ENCODE measurements at regions not wholly inside any gene's neighbourhood (a gene's known extent, or its start where the extent isn't known, plus 50 kb on each side); places are given as distances from the start of the nearest gene placed in this dataset.

- no peak for TF ChIP-seq ZNF770 (CRISPR knock-in tag; IDR thresholded peaks at IDR 0.05)
- TF ChIP-seq PCBP1 (IDR thresholded peaks at IDR 0.05; ENCODE audit: borderline replicate concordance, low read depth, low read length), result no peak
- TF ChIP-seq ZNF562 (CRISPR knock-in tag; IDR thresholded peaks at IDR 0.05; ENCODE audit: borderline replicate concordance), result no peak
- TF ChIP-seq ZBTB38 (CRISPR knock-in tag; IDR thresholded peaks at IDR 0.05), result no peak
- no peak for TF ChIP-seq ZSCAN20 (CRISPR knock-in tag; IDR thresholded peaks at IDR 0.05; ENCODE audit: borderline replicate concordance)
- TF ChIP-seq, protein P1, sequence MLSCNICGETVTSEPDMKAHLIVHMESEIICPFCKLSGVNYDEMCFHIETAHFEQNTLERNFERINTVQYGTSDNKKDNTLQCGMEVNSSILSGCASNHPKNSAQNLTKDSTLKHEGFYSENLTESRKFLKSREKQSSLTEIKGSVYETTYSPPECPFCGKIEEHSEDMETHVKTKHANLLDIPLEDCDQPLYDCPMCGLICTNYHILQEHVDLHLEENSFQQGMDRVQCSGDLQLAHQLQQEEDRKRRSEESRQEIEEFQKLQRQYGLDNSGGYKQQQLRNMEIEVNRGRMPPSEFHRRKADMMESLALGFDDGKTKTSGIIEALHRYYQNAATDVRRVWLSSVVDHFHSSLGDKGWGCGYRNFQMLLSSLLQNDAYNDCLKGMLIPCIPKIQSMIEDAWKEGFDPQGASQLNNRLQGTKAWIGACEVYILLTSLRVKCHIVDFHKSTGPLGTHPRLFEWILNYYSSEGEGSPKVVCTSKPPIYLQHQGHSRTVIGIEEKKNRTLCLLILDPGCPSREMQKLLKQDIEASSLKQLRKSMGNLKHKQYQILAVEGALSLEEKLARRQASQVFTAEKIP (CRISPR knock-in tag; IDR thresholded peaks at IDR 0.05; ENCODE audit: borderline replicate concordance), result no peak
Observed at GRCh38 chr2:128715360-128715759, 396.7 kb upstream of the HS6ST1 start (continued).

GRCh38 chr2:128716299-128716721 is 397.6 kb upstream of the HS6ST1 start:
- POLR2A ChIA-PET, result no interaction called here
- Histone ChIP-seq H3K4me2 (ENCODE audit: low read depth, low read length) (no peak overlapping the region), H3K36me3 (replicated peaks in 1 of 2; ENCODE audit: control insufficient read depth in 1 of 2, insufficient read depth in 2 of 2, low read length in 2 of 2) (no peaks in the 10 kb centered on the region), H3K4me3 (replicated peaks in 1 of 3; ENCODE audit: insufficient read depth in 1 of 3, low read depth in 2 of 3, low read length in 3 of 3) (no peak overlapping the region), H3K27ac (ENCODE audit: extremely low read length, insufficient read depth, low read length) (no peak overlapping the region), H3K9me3 (ENCODE audit: low read length) (no peaks in the 10 kb centered on the region), H2AFZ (ENCODE audit: low read length) (no peak overlapping the region), H3K9ac (ENCODE audit: insufficient read depth, low read depth, low read length) (no peak overlapping the region), H4K20me1 (ENCODE audit: insufficient read depth, low read length) (0 out of 2 replicates have a peak, but pooled peaks cover 3% of the 10 kb centered on the region), H3K79me2 (ENCODE audit: insufficient read depth, low read length) (no peaks in the 10 kb centered on the region), H3K27me3 (ENCODE audit: control insufficient read depth in 1 of 2, insufficient read depth in 2 of 2, low read length in 2 of 2) (peaks cover 3 to 37% of the 10 kb centered on the region in 2 experiments; a peak in 4 of 5 replicates), H3K4me1 (ENCODE audit: insufficient read depth, low read length) (no peaks in the 10 kb centered on the region)
- WGBS (ENCODE audit: low lambda C conversion rate), result 2% methylated on average over 7 of the region's 8 CpGs
- in situ Hi-C loops (cut with HindIII; ENCODE audit: extremely low pct_ligation_motif_present, low pct_unique_long_range_greater_than_20kb) (no loop called here), intact Hi-C loops (cut with micrococcal nuclease; ENCODE audit: unreplicated experiment) (no loop called here)
- ATAC-seq, result no peak
- FAIRE-seq, result no peak
- BruUV-seq (replicated peaks), result no TSS peak
- CTCF ChIA-PET (ENCODE audit: low intra/inter-chr PET ratio, low total read pairs), result no interaction called here
- no peak for DNase-seq (ENCODE audit: low spot score)
- TF ChIP-seq ZNF784 (CRISPR knock-in tag; IDR thresholded peaks at IDR 0.05; ENCODE audit: borderline replicate concordance) (no peak), FOSL1 (CRISPR knock-in tag; IDR thresholded peaks at IDR 0.05; ENCODE audit: borderline replicate concordance) (no peak), ZC3H4 (CRISPR knock-in tag; IDR thresholded peaks at IDR 0.05; ENCODE audit: borderline replicate concordance) (no peak), ZNF17 (CRISPR knock-in tag; IDR thresholded peaks at IDR 0.05) (no peak), MEIS1 (CRISPR knock-in tag; IDR thresholded peaks at IDR 0.05; ENCODE audit: borderline replicate concordance) (no peak), ZNF484 (CRISPR knock-in tag; IDR thresholded peaks at IDR 0.05; ENCODE audit: borderline replicate concordance, low read depth) (no peak), IRX3 (CRISPR knock-in tag; IDR thresholded peaks at IDR 0.05; ENCODE audit: borderline replicate concordance, low read depth) (no peak), YEATS2 (CRISPR knock-in tag; IDR thresholded peaks at IDR 0.05; ENCODE audit: borderline replicate concordance) (no peak)
- TF ChIP-seq, protein P2, sequence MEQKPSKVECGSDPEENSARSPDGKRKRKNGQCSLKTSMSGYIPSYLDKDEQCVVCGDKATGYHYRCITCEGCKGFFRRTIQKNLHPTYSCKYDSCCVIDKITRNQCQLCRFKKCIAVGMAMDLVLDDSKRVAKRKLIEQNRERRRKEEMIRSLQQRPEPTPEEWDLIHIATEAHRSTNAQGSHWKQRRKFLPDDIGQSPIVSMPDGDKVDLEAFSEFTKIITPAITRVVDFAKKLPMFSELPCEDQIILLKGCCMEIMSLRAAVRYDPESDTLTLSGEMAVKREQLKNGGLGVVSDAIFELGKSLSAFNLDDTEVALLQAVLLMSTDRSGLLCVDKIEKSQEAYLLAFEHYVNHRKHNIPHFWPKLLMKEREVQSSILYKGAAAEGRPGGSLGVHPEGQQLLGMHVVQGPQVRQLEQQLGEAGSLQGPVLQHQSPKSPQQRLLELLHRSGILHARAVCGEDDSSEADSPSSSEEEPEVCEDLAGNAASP (CRISPR knock-in tag; IDR thresholded peaks at IDR 0.05; ENCODE audit: borderline replicate concordance), result no peak
- TF ChIP-seq, protein P3, sequence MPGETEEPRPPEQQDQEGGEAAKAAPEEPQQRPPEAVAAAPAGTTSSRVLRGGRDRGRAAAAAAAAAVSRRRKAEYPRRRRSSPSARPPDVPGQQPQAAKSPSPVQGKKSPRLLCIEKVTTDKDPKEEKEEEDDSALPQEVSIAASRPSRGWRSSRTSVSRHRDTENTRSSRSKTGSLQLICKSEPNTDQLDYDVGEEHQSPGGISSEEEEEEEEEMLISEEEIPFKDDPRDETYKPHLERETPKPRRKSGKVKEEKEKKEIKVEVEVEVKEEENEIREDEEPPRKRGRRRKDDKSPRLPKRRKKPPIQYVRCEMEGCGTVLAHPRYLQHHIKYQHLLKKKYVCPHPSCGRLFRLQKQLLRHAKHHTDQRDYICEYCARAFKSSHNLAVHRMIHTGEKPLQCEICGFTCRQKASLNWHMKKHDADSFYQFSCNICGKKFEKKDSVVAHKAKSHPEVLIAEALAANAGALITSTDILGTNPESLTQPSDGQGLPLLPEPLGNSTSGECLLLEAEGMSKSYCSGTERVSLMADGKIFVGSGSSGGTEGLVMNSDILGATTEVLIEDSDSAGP (CRISPR knock-in tag; IDR thresholded peaks at IDR 0.05; ENCODE audit: borderline replicate concordance), result no peak
